HL-60 (cell line): ENCODE measurements at regions not wholly inside any gene's neighbourhood (a gene's known extent, or its start where the extent isn't known, plus 50 kb on each side); places are given as distances from the start of the nearest gene placed in this dataset.

Experiments used
- CTCF ChIP-seq: IDR thresholded peaks from one replicate; pipeline ENCODE4 v1.5.1; 2011; ENCODE audit warnings: low read length, control low read depth, inconsistent platforms; ENCODE audit not compliant: insufficient read depth
- POLR2AphosphoS5 ChIP-seq: IDR thresholded peaks from 2 replicates; pipeline ENCODE4 v1.6.1; 2012; ENCODE audit warnings: low read depth

- TF ChIP-seq CTCF = no peak
- no peak for TF ChIP-seq POLR2AphosphoS5
These were observed 148.6 kb downstream of the SUCNR1 start for GRCh38 chr3:152021951-152022461.
